Lung (tissue), 11 donors: ENCODE measurements at regions not wholly inside any gene's neighbourhood (a gene's known extent, or its start where the extent isn't known, plus 50 kb on each side); places are given as distances from the start of the nearest gene placed in this dataset.
"Not testable (repeated sequence)": the region's sequence is repeated elsewhere in the genome, so short reads cannot be mapped to it uniquely, and the experiment has no call there.

Experiments used
- ATAC-seq: fragments of 200-7000 bp; cut with Tn5 transposase; one replicate; pipeline ENCODE4 v1.9.1; 2020; ENCODE audit warnings: moderate number of reproducible peaks; ENCODE audit not compliant: insufficient read depth, low FRiP score
- DNase-seq, 3 donors: peaks; one replicate each; pipeline ENCODE4 v3.0.0-alpha.2; 2013 to 2017
- H3K27ac ChIP-seq, 2 donors: one replicate each; pipeline ENCODE4 v1.5.1; 2013; ENCODE audit warnings: mild to moderate bottlenecking in 2 of 2, moderate library complexity in 2 of 2, control low read depth in 1 of 2, inconsistent platforms in 1 of 2, low read depth in 1 of 2, low read length in 1 of 2
- H3K27me3 ChIP-seq, 3 donors: one replicate each; pipeline ENCODE4 v1.5.1; 2013; ENCODE audit warnings: low read length in 2 of 3; ENCODE audit not compliant: control insufficient read depth in 3 of 3, insufficient read depth in 3 of 3
- H3K36me3 ChIP-seq, 4 donors: one replicate each; pipeline ENCODE4 v1.5.1; 2013; ENCODE audit warnings: low read length in 4 of 4, mild to moderate bottlenecking in 1 of 4, moderate library complexity in 1 of 4; ENCODE audit not compliant: control insufficient read depth in 4 of 4, insufficient read depth in 4 of 4
- H3K4me1 ChIP-seq, 5 donors: one replicate each; pipeline ENCODE4 v1.5.1; 2013; ENCODE audit warnings: low read length in 5 of 5, mild to moderate bottlenecking in 2 of 5, moderate library complexity in 1 of 5; ENCODE audit not compliant: control insufficient read depth in 5 of 5, insufficient read depth in 5 of 5
- H3K4me3 ChIP-seq: one replicate; pipeline ENCODE4 v1.5.1; 2013; ENCODE audit warnings: mild to moderate bottlenecking, control low read depth, moderate library complexity
- H3K9ac ChIP-seq, 2 donors: one replicate each; pipeline ENCODE4 v1.5.1; 2013; ENCODE audit warnings: low read length in 2 of 2, control low read depth in 1 of 2; ENCODE audit not compliant: insufficient read depth in 1 of 2
- H3K9me3 ChIP-seq, 4 donors: one replicate each; pipeline ENCODE4 v1.5.1; 2013; ENCODE audit warnings: low read length in 3 of 4, mild to moderate bottlenecking in 1 of 4, moderate library complexity in 1 of 4; ENCODE audit not compliant: control insufficient read depth in 4 of 4, insufficient read depth in 3 of 4
- CTCF ChIP-seq: IDR thresholded peaks from 2 replicates; pipeline ENCODE4 v1.5.1; 2012; ENCODE audit warnings: mild to moderate bottlenecking; ENCODE audit errors: control extremely low read depth, extremely low read depth
- WGBS, 2 donors: extraction: QIAGEN DNeasy Blood & Tissue Kit; methylation state at CpG; one replicate each; pipeline ENCODE4 v1.1.7; 2013; 5-methylcytosine and 5-hydroxymethylcytosine counted together
- donor health status: control.
- donor health status: control.
- donor health status: Bipolar disorder and iron deficiency.
- donor health status: healthy.
- donor health status: DM: yes; HTN: yes; CAD: no.

GRCh38 chr3:34078418-34078817 lies 280.0 kb downstream of the PDCD6IP start:
- Histone ChIP-seq H3K4me1 (no peaks in the 10 kb centered on the region), H3K36me3 (no peaks in the 10 kb centered on the region), H3K4me3 (no peak overlapping the region), H3K9ac (no peak overlapping the region), H3K27me3 (no peaks in the 10 kb centered on the region), H3K9me3 (peaks cover 0 to 4% (median 0%) of the 10 kb centered on the region in 4 donors), H3K27ac (no peak overlapping the region)
- DNase-seq (no peak), ATAC-seq (no peak)
- no peak for TF ChIP-seq CTCF
- 72% methylated on average over 2 of the region's 2 CpGs for WGBS, 2 donors

- H3K4me1 ChIP-seq, ATAC-seq, H3K4me3 ChIP-seq, H3K36me3 ChIP-seq, H3K27me3 ChIP-seq, H3K9me3 ChIP-seq, DNase-seq, H3K27ac ChIP-seq, H3K9ac ChIP-seq: not testable (repeated sequence)
- WGBS, 2 donors: 92 to 93% methylated on average over 3 of the region's 3 CpGs
These were observed 281.4 kb downstream of the PDCD6IP start for GRCh38 chr3:34079849-34080248.

- not testable (repeated sequence) for H3K9ac ChIP-seq, H3K36me3 ChIP-seq, H3K4me1 ChIP-seq, DNase-seq, H3K27ac ChIP-seq, H3K4me3 ChIP-seq, ATAC-seq, H3K27me3 ChIP-seq, H3K9me3 ChIP-seq
- 94% methylated on average over 7 of the region's 7 CpGs for WGBS, 2 donors
These were observed 291.9 kb downstream of the PDCD6IP start for GRCh38 chr3:34090379-34090778.

- no peak overlapping the region for H3K27ac ChIP-seq
- no peak for TF ChIP-seq CTCF
- no peak for DNase-seq
- WGBS, 2 donors: 74 to 88% methylated on average over 4 of the region's 4 CpGs
- H3K27me3 ChIP-seq: no peaks in the 10 kb centered on the region
- H3K9ac ChIP-seq: no peak overlapping the region
- H3K9me3 ChIP-seq: peaks cover 0 to 4% (median 0%) of the 10 kb centered on the region in 4 donors
- H3K36me3 ChIP-seq: no peaks in the 10 kb centered on the region
- no peak for ATAC-seq
- H3K4me3 ChIP-seq: no peak overlapping the region
- H3K4me1 ChIP-seq: no peaks in the 10 kb centered on the region
These were observed 292.4 kb downstream of the PDCD6IP start for GRCh38 chr3:34090876-34091275.

- WGBS, 2 donors: 87 to 90% methylated on average over 9 of the region's 9 CpGs
- H3K9me3 ChIP-seq, H3K27ac ChIP-seq, DNase-seq, H3K36me3 ChIP-seq, H3K4me3 ChIP-seq, H3K4me1 ChIP-seq, H3K27me3 ChIP-seq, ATAC-seq, H3K9ac ChIP-seq: not testable (repeated sequence)
These were observed 295.9 kb downstream of the PDCD6IP start for GRCh38 chr3:34094280-34094679.
